ENCODE measurements at regions not wholly inside any gene's neighbourhood (a gene's known extent, or its start where the extent isn't known, plus 50 kb on each side); places are given as distances from the start of the nearest gene placed in this dataset.

DNA sequence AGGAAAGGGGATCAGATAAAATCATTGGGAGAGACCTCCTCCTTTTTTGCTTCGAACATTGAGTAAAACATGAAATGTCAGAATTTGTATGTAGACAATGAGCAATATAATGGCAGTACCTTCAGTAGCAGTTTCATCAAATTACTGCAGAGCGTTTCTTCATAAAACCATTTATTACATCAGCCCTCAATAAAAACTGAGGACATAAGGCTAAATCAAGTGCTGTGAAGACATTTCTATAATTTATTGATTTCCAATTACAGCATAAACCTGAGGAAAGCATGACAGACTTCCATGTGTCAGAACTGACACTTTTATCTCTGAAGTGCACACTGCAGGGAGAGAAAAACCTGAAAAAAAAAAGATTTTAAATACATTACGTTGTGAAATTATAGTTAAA lies 172.6 kb upstream of the ZNF804B start:
- H3K4me3 ChIP-seq (ENCODE audit: extremely low read depth in 1 of 4, insufficient read depth in 2 of 4, low read depth in 3 of 4, low read length in 4 of 4), result no peak overlapping the region
- H2BK15ac ChIP-seq (ENCODE audit: low read length), result no peak overlapping the region
- H3K9me3 ChIP-seq (ENCODE audit: insufficient read depth in 2 of 2, low read depth in 1 of 2, low read length in 1 of 2), result no peaks in the 10 kb centered on the region
- ChIA-PET CTCF (ENCODE audit: partially characterized antibody) (interaction anchor here (1.0 kb wide), 1 partner anchor 9 kb away, joined by 4 read pairs; no protein-coding TSS in a partner anchor), POLR2A (ENCODE audit: partially characterized antibody) (no interaction called here)
- no peaks in the 10 kb centered on the region for H3K4me1 ChIP-seq (replicated peaks in 1 of 4; ENCODE audit: control insufficient read depth in 3 of 4, insufficient read depth in 4 of 4, low read length in 3 of 4)
- no peaks in the 10 kb centered on the region for H3K79me1 ChIP-seq (ENCODE audit: low read depth, low read length)
- no peaks in the 10 kb centered on the region for H3K23me2 ChIP-seq (ENCODE audit: low read depth, low read length)
- 89% methylated on average over 3 of the region's 3 CpGs; no CpG with 5 or more reads in 1 of the 2 experiments for WGBS, 2 experiments (ENCODE audit: extremely low coverage in 1 of 2, insufficient coverage in 1 of 2, insufficient read length in 1 of 2, insufficient replicate concordance in 2 of 2, low coverage in 1 of 2, low lambda C conversion rate in 2 of 2, missing lambda C conversion rate in 1 of 2)
- no peak overlapping the region for H2BK120ac ChIP-seq (replicated peaks; ENCODE audit: low read depth, low read length)
- H3K4ac ChIP-seq (replicated peaks; ENCODE audit: insufficient read length, low read depth, low read length), result no peak overlapping the region
- no peak overlapping the region for H2AFZ ChIP-seq (ENCODE audit: low read length)
- H2AK5ac ChIP-seq (ENCODE audit: low read depth, low read length), result no peak overlapping the region
- no peak overlapping the region for H3K27ac ChIP-seq (ENCODE audit: low read depth, low read length)
- H2BK20ac ChIP-seq (ENCODE audit: low read length), result no peak overlapping the region
- H3K56ac ChIP-seq (replicated peaks; ENCODE audit: insufficient read length, low read depth, low read length), result no peak overlapping the region
- H4K91ac ChIP-seq (replicated peaks; ENCODE audit: insufficient read length, low read length), result no peak overlapping the region
- H3K14ac ChIP-seq (ENCODE audit: insufficient read length), result no peak overlapping the region
- H4K8ac ChIP-seq (ENCODE audit: extremely low read depth, insufficient read depth, low read length), result no peak overlapping the region
- H3K4me2 ChIP-seq (ENCODE audit: insufficient read depth in 1 of 2, low read depth in 2 of 2, low read length in 2 of 2), result no peak overlapping the region
- H4K5ac ChIP-seq (ENCODE audit: insufficient read length, low read depth, low read length), result no peak overlapping the region
- FAIRE-seq, result no peak
- no peak overlapping the region for H3K9ac ChIP-seq (replicated peaks in 1 of 4; ENCODE audit: extremely low read depth in 1 of 4, low read depth in 3 of 4, low read length in 3 of 4)
- no peak for DNase-seq (ENCODE audit: low read depth in 1 of 2, low spot score in 2 of 2)
- no peak overlapping the region for H2BK5ac ChIP-seq (ENCODE audit: low read depth, low read length)
- H3K18ac ChIP-seq (ENCODE audit: extremely low read depth, low read length), result no peak overlapping the region
- H3K79me2 ChIP-seq (ENCODE audit: control insufficient read depth in 1 of 2, insufficient read depth in 2 of 2, low read length in 2 of 2), result no peaks in the 10 kb centered on the region
- no peaks in the 10 kb centered on the region for H4K20me1 ChIP-seq (replicated peaks in 1 of 2; ENCODE audit: control insufficient read depth in 1 of 2, insufficient read depth in 2 of 2, low read length in 2 of 2)
- TF ChIP-seq CTBP2 (IDR thresholded peaks at IDR 0.05; ENCODE audit: borderline replicate concordance, insufficient read depth, insufficient read length, low read length) (no peak), KDM4A (IDR thresholded peaks at IDR 0.05; ENCODE audit: low read depth, low read length, severe bottlenecking) (no peak), SIRT6 (IDR thresholded peaks at IDR 0.05; ENCODE audit: low read length) (no peak), CREB1 (IDR thresholded peaks at IDR 0.05) (no peak)
- no peak overlapping the region for H3K23ac ChIP-seq (ENCODE audit: insufficient read length)
- no peaks in the 10 kb centered on the region for H3K27me3 ChIP-seq (replicated peaks in 1 of 4; ENCODE audit: control insufficient read depth in 3 of 4, extremely low read depth in 1 of 4, insufficient read depth in 3 of 4, low read length in 3 of 4)
- no peaks in the 10 kb centered on the region for H3K36me3 ChIP-seq (ENCODE audit: control insufficient read depth in 2 of 4, insufficient read depth in 4 of 4, low read length in 3 of 4)
- H2BK12ac ChIP-seq (ENCODE audit: low read depth, low read length), result no peak overlapping the region
